Hepatocyte (in vitro differentiated cells): ENCODE measurements at regions not wholly inside any gene's neighbourhood (a gene's known extent, or its start where the extent isn't known, plus 50 kb on each side); places are given as distances from the start of the nearest gene placed in this dataset.
A peak's percentile ranks its signal among the peaks of the same experiment; 100 is the strongest.

Experiments used
- DNase-seq: peaks from one replicate; pipeline ENCODE4 v3.0.0-alpha.2; 2016; ENCODE audit warnings: low spot score
- H2AFZ ChIP-seq: fragments of 200-600 bp; sonication (generic); 2 replicates; pipeline ENCODE4 v1.6.0; 2016; ENCODE audit warnings: antibody characterized with exemption, mild to moderate bottlenecking
- H3K27ac ChIP-seq: fragments of 200-600 bp; sonication (generic); 2 replicates; pipeline ENCODE4 v1.5.1; 2016; ENCODE audit warnings: mild to moderate bottlenecking
- H3K27me3 ChIP-seq: fragments of 200-600 bp; sonication (generic); 2 replicates; pipeline ENCODE4 v1.6.1; 2016
- H3K36me3 ChIP-seq: fragments of 200-600 bp; sonication (generic); replicated peaks from 2 replicates; pipeline ENCODE4 v1.5.1; 2016; ENCODE audit warnings: low read depth; ENCODE audit not compliant: insufficient read depth
- H3K4me1 ChIP-seq: fragments of 200-600 bp; sonication (generic); 2 replicates; pipeline ENCODE4 v1.5.1; 2016; ENCODE audit warnings: mild to moderate bottlenecking, moderate library complexity; ENCODE audit not compliant: insufficient read depth
- H3K4me2 ChIP-seq: fragments of 200-600 bp; sonication (generic); 2 replicates; pipeline ENCODE4 v1.6.0; 2016
- H3K4me3 ChIP-seq: fragments of 200-600 bp; sonication (generic); 2 replicates; pipeline ENCODE4 v1.5.1; 2016; ENCODE audit warnings: mild to moderate bottlenecking
- H3K79me2 ChIP-seq: fragments of 200-600 bp; sonication (generic); 2 replicates; pipeline ENCODE4 v1.6.0; 2017; ENCODE audit warnings: mild to moderate bottlenecking
- H3K9me2 ChIP-seq: fragments of 200-600 bp; sonication (generic); replicated peaks from 2 replicates; pipeline ENCODE4 v1.6.0; 2017; ENCODE audit warnings: mild to moderate bottlenecking; ENCODE audit not compliant: insufficient read depth
- H3K9me3 ChIP-seq: fragments of 200-600 bp; sonication (generic); 2 replicates; pipeline ENCODE4 v1.5.1; 2016; ENCODE audit warnings: low read depth, mild to moderate bottlenecking
- H4K20me1 ChIP-seq: fragments of 200-600 bp; sonication (generic); 2 replicates; pipeline ENCODE4 v1.6.0; 2016; ENCODE audit warnings: mild to moderate bottlenecking; ENCODE audit not compliant: insufficient read depth, poor library complexity, severe bottlenecking
- EZH2 ChIP-seq: fragments of 200-600 bp; sonication (generic); IDR thresholded peaks from 2 replicates; pipeline ENCODE4 v1.6.1; 2016; ENCODE audit warnings: antibody characterized with exemption, mild to moderate bottlenecking, borderline replicate concordance
- EZH2phosphoT487 ChIP-seq: fragments of 200-600 bp; sonication (generic); IDR thresholded peaks from one replicate; pipeline ENCODE4 v1.6.1; 2018; ENCODE audit warnings: antibody characterized with exemption, mild to moderate bottlenecking, low read depth, moderate library complexity; ENCODE audit not compliant: unreplicated experiment, severe bottlenecking
- WGBS: methylation state at CpG from one replicate; pipeline ENCODE4 v1.1.6; 2016; ENCODE audit warnings: low lambda C conversion rate; ENCODE audit errors: missing lambda C conversion rate; 5-methylcytosine and 5-hydroxymethylcytosine counted together
- TF ChIP-seq, protein P1 (sequence below): fragments of 200-600 bp; sonication (generic); IDR thresholded peaks from 2 replicates; pipeline ENCODE4 v1.5.1; 2016; ENCODE audit warnings: antibody characterized with exemption, mild to moderate bottlenecking; ENCODE audit not compliant: poor library complexity

DNA sequence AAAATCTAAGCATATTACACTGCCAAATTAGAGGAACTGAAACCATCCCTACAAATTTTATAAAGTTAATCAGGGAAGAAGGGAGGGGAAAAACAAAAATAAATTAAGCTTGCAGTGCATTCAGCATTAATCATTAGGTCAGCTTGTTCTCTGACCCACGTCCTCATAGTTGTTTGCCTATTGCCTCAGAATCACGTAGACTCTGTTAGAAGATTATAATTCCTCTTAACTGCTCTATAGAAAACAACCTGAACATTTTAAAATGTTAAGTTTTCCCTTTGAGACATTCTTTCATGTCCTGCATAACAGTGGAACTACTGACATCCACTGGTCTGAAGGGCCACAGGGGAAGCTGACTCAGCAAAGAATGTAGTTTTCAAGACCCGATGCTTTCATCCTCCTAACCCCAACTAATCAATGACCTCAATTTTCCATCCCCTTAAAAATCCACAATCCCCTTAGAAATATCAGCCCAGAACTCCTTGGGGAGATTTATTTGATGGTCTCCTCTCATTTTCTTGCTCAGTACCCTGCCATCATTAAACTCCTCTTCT lies 112.4 kb downstream of the FBXO4 start:
- TF ChIP-seq EZH2: no peak
- TF ChIP-seq EZH2phosphoT487: no peak
- TF ChIP-seq, protein P1, sequence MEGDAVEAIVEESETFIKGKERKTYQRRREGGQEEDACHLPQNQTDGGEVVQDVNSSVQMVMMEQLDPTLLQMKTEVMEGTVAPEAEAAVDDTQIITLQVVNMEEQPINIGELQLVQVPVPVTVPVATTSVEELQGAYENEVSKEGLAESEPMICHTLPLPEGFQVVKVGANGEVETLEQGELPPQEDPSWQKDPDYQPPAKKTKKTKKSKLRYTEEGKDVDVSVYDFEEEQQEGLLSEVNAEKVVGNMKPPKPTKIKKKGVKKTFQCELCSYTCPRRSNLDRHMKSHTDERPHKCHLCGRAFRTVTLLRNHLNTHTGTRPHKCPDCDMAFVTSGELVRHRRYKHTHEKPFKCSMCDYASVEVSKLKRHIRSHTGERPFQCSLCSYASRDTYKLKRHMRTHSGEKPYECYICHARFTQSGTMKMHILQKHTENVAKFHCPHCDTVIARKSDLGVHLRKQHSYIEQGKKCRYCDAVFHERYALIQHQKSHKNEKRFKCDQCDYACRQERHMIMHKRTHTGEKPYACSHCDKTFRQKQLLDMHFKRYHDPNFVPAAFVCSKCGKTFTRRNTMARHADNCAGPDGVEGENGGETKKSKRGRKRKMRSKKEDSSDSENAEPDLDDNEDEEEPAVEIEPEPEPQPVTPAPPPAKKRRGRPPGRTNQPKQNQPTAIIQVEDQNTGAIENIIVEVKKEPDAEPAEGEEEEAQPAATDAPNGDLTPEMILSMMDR: no peak
- no peaks in the 10 kb centered on the region for H3K36me3 ChIP-seq
- no peak overlapping the region for H3K4me3 ChIP-seq
- H3K9me3 ChIP-seq: no peaks in the 10 kb centered on the region
- 48% methylated on average over 3 of the region's 3 CpGs for WGBS
- H3K27me3 ChIP-seq: no peaks in the 10 kb centered on the region
- no peak for DNase-seq
- H4K20me1 ChIP-seq: no peaks in the 10 kb centered on the region
- H3K79me2 ChIP-seq: no peaks in the 10 kb centered on the region
- no peak overlapping the region for H3K4me2 ChIP-seq
- H3K4me1 ChIP-seq: no peaks in the 10 kb centered on the region
- no peaks in the 10 kb centered on the region for H3K9me2 ChIP-seq
- no peak overlapping the region for H3K27ac ChIP-seq
- no peak overlapping the region for H2AFZ ChIP-seq

DNA sequence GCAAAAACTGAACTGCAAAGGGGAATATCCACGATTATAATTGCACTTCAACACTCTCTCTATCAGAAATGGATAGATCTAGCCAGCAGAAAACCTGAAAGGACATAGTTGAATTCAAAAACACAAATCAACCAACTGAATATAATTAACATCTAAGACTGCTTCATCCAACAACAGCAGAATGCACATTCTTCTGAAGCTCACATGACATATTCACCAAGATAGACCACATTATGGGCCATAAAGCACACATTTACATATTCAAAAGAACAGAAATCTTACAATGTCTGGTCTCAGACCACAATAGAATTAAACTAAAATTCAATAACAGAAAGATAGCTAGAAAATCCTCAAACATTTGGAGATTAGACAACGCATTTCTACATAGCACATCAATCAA lies 118.3 kb downstream of the FBXO4 start:
- H4K20me1 ChIP-seq: no peaks in the 10 kb centered on the region
- H3K4me3 ChIP-seq: no peak overlapping the region
- H3K9me3 ChIP-seq: no peaks in the 10 kb centered on the region
- 84% methylated on average over 2 of the region's 2 CpGs for WGBS
- H3K79me2 ChIP-seq: no peaks in the 10 kb centered on the region
- H2AFZ ChIP-seq: no peak overlapping the region
- no peak overlapping the region for H3K27ac ChIP-seq
- no peaks in the 10 kb centered on the region for H3K4me1 ChIP-seq
- H3K9me2 ChIP-seq: no peaks in the 10 kb centered on the region
- no peak overlapping the region for H3K4me2 ChIP-seq
- H3K27me3 ChIP-seq: no peaks in the 10 kb centered on the region
- H3K36me3 ChIP-seq: no peaks in the 10 kb centered on the region
- no peak for DNase-seq
- no peak for TF ChIP-seq EZH2phosphoT487
- TF ChIP-seq, protein P1: no peak

DNA sequence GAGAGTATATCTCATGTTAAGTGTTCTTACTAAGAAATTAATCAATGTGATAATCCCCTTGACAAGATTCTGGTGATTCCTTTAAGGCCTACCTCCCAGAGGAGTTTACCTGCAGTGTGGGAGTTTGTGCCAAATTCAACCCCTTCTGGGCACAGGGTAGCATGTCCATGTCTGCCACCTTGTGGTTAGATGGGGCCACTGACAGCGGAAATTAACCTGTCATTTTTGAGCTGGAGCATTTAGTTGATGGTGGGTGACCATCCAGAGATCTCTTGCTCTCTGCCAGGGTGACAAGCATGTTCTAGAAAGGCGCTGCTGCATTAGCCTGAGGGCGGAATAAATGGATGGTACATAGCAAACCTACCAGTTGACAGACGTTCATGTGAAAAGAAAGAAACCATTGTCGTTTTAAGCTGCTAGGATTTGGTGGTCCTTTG lies 132.2 kb downstream of the FBXO4 start:
- WGBS: 35% methylated on average over 5 of the region's 5 CpGs
- no peaks in the 10 kb centered on the region for H3K79me2 ChIP-seq
- no peaks in the 10 kb centered on the region for H3K9me3 ChIP-seq
- DNase-seq: peak; percentile 54
- H3K27ac ChIP-seq: no peak overlapping the region
- no peaks in the 10 kb centered on the region for H3K9me2 ChIP-seq
- H3K4me1 ChIP-seq: no peaks in the 10 kb centered on the region
- H3K27me3 ChIP-seq: no peaks in the 10 kb centered on the region
- H3K36me3 ChIP-seq: no peaks in the 10 kb centered on the region
- H4K20me1 ChIP-seq: no peaks in the 10 kb centered on the region
- H3K4me3 ChIP-seq: no peak overlapping the region
- TF ChIP-seq EZH2: no peak
- TF ChIP-seq, protein P1: peak; percentile 66
- no peak for TF ChIP-seq EZH2phosphoT487
- no peak overlapping the region for H3K4me2 ChIP-seq
- no peak overlapping the region for H2AFZ ChIP-seq

DNA sequence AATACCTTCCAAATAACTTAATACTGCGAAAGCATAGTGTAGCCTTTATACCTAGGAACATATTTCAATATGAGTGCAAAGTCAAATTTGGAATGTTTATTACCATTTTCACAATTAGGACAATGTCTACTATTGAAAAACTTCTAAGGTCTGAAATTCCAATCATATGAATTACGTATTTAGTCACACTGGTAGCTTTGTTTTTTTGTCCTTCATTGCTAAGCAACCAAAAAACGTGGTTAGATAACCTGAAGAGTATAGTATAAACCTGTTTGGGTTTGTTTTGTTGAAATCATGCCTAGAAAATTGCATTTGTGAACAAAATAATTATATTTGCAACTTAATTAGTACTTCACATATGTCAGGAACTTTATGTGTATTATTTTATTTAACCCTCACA lies 134.2 kb downstream of the FBXO4 start:
- no peaks in the 10 kb centered on the region for H3K27me3 ChIP-seq
- DNase-seq: no peak
- TF ChIP-seq EZH2phosphoT487: no peak
- no peaks in the 10 kb centered on the region for H3K9me2 ChIP-seq
- 79% methylated on average over 3 of the region's 3 CpGs for WGBS
- H3K27ac ChIP-seq: no peak overlapping the region
- H3K4me1 ChIP-seq: no peaks in the 10 kb centered on the region
- no peak overlapping the region for H2AFZ ChIP-seq
- no peak overlapping the region for H3K4me3 ChIP-seq
- H3K4me2 ChIP-seq: no peak overlapping the region
- no peaks in the 10 kb centered on the region for H3K9me3 ChIP-seq
- no peaks in the 10 kb centered on the region for H3K36me3 ChIP-seq
- H3K79me2 ChIP-seq: no peaks in the 10 kb centered on the region
- no peaks in the 10 kb centered on the region for H4K20me1 ChIP-seq
